Liver (tissue), 8 donors: ENCODE measurements at regions not wholly inside any gene's neighbourhood (a gene's known extent, or its start where the extent isn't known, plus 50 kb on each side); places are given as distances from the start of the nearest gene placed in this dataset.

Source experiments
- DNase-seq: peaks from one replicate; pipeline ENCODE4 v3.0.0-alpha.2; 2017; ENCODE audit warnings: low spot score
- H3K27ac ChIP-seq, 2 donors: one replicate each; pipeline ENCODE4 v1.7.0; 2013; ENCODE audit warnings: inconsistent platforms in 2 of 2, low read length in 2 of 2, control low read depth in 1 of 2, low read depth in 1 of 2, mild to moderate bottlenecking in 1 of 2
- H3K27me3 ChIP-seq, 4 donors: one replicate each; pipeline versions ENCODE4 v1.6.1 to v1.7.0; 2013; ENCODE audit warnings: low read length in 3 of 4, inconsistent platforms in 1 of 4, mild to moderate bottlenecking in 1 of 4, moderate library complexity in 1 of 4; ENCODE audit not compliant: control insufficient read depth in 4 of 4, insufficient read depth in 4 of 4
- H3K36me3 ChIP-seq, 4 donors: one replicate each; pipeline versions ENCODE4 v1.6.1 to v1.7.0; 2013; ENCODE audit warnings: low read length in 3 of 4, mild to moderate bottlenecking in 3 of 4, low read depth in 1 of 4, moderate library complexity in 1 of 4; ENCODE audit not compliant: control insufficient read depth in 4 of 4, insufficient read depth in 3 of 4
- H3K4me1 ChIP-seq, 4 donors: one replicate each; pipeline versions ENCODE4 v1.6.1 to v1.7.0; 2013; ENCODE audit warnings: low read length in 3 of 4, mild to moderate bottlenecking in 3 of 4, moderate library complexity in 1 of 4; ENCODE audit not compliant: control insufficient read depth in 4 of 4, insufficient read depth in 4 of 4
- H3K4me3 ChIP-seq, 3 donors: one replicate each; pipeline versions ENCODE4 v1.6.1 to v1.7.0; 2013; ENCODE audit warnings: low read length in 3 of 3, control low read depth in 1 of 3, low read depth in 1 of 3, mild to moderate bottlenecking in 1 of 3
- H3K9ac ChIP-seq, 2 donors: one replicate each; pipeline ENCODE4 v1.7.0; 2013; ENCODE audit warnings: low read length in 2 of 2, mild to moderate bottlenecking in 2 of 2, moderate library complexity in 2 of 2, control low read depth in 1 of 2, low read depth in 1 of 2
- H3K9me3 ChIP-seq, 4 donors: one replicate each; pipeline versions ENCODE4 v1.6.1 to v1.7.0; 2013; ENCODE audit warnings: low read length in 3 of 4; ENCODE audit not compliant: control insufficient read depth in 4 of 4
- ATF3 ChIP-seq: IDR thresholded peaks from 2 replicates; pipeline ENCODE4 v1.6.1; 2016; ENCODE audit warnings: antibody characterized with exemption
- CTCF ChIP-seq: fragments of 150-350 bp; IDR thresholded peaks from 2 replicates; pipeline ENCODE4 v1.5.1; 2017; ENCODE audit warnings: improper control_type of control experiment, low read depth, low read length; ENCODE audit not compliant: missing input control
- EGR1 ChIP-seq, 2 donors: IDR thresholded peaks; 2 replicates each; pipeline ENCODE4 v1.6.1; 2016 to 2018; ENCODE audit warnings: antibody characterized with exemption in 2 of 2, low read depth in 2 of 2
- FOXA1 ChIP-seq: IDR thresholded peaks from 2 replicates; pipeline ENCODE4 v1.6.1; 2016; ENCODE audit warnings: antibody characterized with exemption
- FOXA2 ChIP-seq: IDR thresholded peaks from 2 replicates; pipeline ENCODE4 v1.6.1; 2016; ENCODE audit warnings: antibody characterized with exemption
- GABPA ChIP-seq, 2 donors: IDR thresholded peaks in 1 of 2; conservative IDR thresholded peaks in 1 of 2; 2 replicates each; pipeline ENCODE4 v1.6.1; 2016; ENCODE audit warnings: antibody characterized with exemption in 2 of 2, mild to moderate bottlenecking in 1 of 2, moderate library complexity in 1 of 2
- HNF4A ChIP-seq, 2 donors: conservative IDR thresholded peaks; 2 replicates each; pipeline ENCODE4 v1.6.1; 2016; ENCODE audit warnings: antibody characterized with exemption in 2 of 2, mild to moderate bottlenecking in 2 of 2
- HNF4G ChIP-seq: IDR thresholded peaks from 2 replicates; pipeline ENCODE4 v1.6.1; 2016; ENCODE audit warnings: antibody characterized with exemption
- JUND ChIP-seq, 2 donors: IDR thresholded peaks; 2 replicates each; pipeline ENCODE4 v1.6.1; 2016; ENCODE audit warnings: antibody characterized with exemption in 2 of 2
- NR2F2 ChIP-seq: IDR thresholded peaks from 2 replicates; pipeline ENCODE4 v1.6.1; 2016; ENCODE audit warnings: antibody characterized with exemption
- RAD21 ChIP-seq, 2 donors: IDR thresholded peaks; 2 replicates each; pipeline ENCODE4 v1.6.1; 2016; ENCODE audit warnings: antibody characterized with exemption in 2 of 2, mild to moderate bottlenecking in 2 of 2
- REST ChIP-seq: IDR thresholded peaks from 2 replicates; pipeline ENCODE4 v1.6.1; 2016; ENCODE audit warnings: antibody characterized with exemption, mild to moderate bottlenecking
- RXRA ChIP-seq, 2 donors: IDR thresholded peaks; 2 replicates each; pipeline ENCODE4 v1.6.1; 2017 to 2018; ENCODE audit warnings: antibody characterized with exemption in 2 of 2, mild to moderate bottlenecking in 1 of 2
- SP1 ChIP-seq: IDR thresholded peaks from 2 replicates; pipeline ENCODE4 v1.6.1; 2018; ENCODE audit warnings: antibody characterized with exemption, mild to moderate bottlenecking
- TAF1 ChIP-seq: conservative IDR thresholded peaks from 2 replicates; pipeline ENCODE4 v1.6.1; 2016; ENCODE audit warnings: antibody characterized with exemption, mild to moderate bottlenecking
- YY1 ChIP-seq: IDR thresholded peaks from 2 replicates; pipeline ENCODE4 v1.6.1; 2016; ENCODE audit warnings: antibody characterized with exemption, mild to moderate bottlenecking
- WGBS: extraction: QIAGEN DNeasy Blood & Tissue Kit; methylation state at CpG from one replicate; pipeline ENCODE4 v1.1.7; 2013; 5-methylcytosine and 5-hydroxymethylcytosine counted together
- TF ChIP-seq, protein P1 (sequence below): IDR thresholded peaks from 2 replicates; pipeline ENCODE4 v1.6.1; 2016; ENCODE audit warnings: antibody characterized with exemption
- TF ChIP-seq, protein P2 (sequence below): IDR thresholded peaks from 2 replicates; pipeline ENCODE4 v1.6.1; 2016; ENCODE audit warnings: antibody characterized with exemption
- donor health status: healthy.
- donor health status: healthy.
- donor health status: healthy.
- donor health status: healthy.
- donor health status: healthy.

- Histone ChIP-seq H3K9me3 (no peaks in the 10 kb centered on the region), H3K4me3 (no peak overlapping the region), H3K27ac (no peak overlapping the region), H3K36me3 (no peaks in the 10 kb centered on the region), H3K9ac (no peak overlapping the region), H3K27me3 (no peaks in the 10 kb centered on the region), H3K4me1 (peaks cover 0 to 14% (median 6%) of the 10 kb centered on the region in 4 donors)
- DNase-seq: no peak
- no peak for TF ChIP-seq REST
- TF ChIP-seq FOXA1: no peak
- TF ChIP-seq, protein P1, sequence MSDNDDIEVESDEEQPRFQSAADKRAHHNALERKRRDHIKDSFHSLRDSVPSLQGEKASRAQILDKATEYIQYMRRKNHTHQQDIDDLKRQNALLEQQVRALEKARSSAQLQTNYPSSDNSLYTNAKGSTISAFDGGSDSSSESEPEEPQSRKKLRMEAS: no peak
- TF ChIP-seq TAF1: no peak
- TF ChIP-seq YY1: no peak
- WGBS: 98% methylated on average over 2 of the region's 2 CpGs
Observed at GRCh38 chr12:107458990-107459389, 226.6 kb upstream of the PWP1 start.

DNA sequence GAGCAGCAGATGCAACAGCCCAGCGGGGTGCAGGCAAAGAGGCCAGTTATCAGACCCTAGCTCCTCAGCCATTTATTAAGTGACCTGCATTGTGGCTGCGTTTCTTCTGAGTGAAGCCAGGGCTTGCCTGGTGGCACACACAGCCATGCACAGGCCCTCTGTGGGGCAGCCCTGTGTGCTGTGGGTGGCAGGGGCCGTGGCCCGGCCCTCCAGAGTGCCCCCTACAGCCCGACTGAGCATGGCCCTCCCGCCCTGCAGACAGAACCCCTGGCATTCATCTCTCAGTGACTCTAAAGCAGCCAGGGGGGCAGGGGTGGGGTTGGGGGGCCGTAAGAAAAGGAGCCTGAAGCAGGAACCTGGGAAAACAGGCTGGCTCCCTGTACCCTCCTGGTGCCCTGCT lies 226.0 kb upstream of the PWP1 start:
- TF ChIP-seq RAD21 (IDR thresholded peaks at IDR 0.05) (no peak), REST (no peak), HNF4A (conservative IDR thresholded peaks at IDR 0.05) (no peak), SP1 (no peak), CTCF (no peak), FOXA2 (no peak), EGR1 (IDR thresholded peaks at IDR 0.05; ENCODE audit: low read depth in 2 of 2) (no peak), JUND (IDR thresholded peaks at IDR 0.05) (no peak), FOXA1 (no peak), GABPA (IDR thresholded peaks at IDR 0.05 in 1 of 2, conservative IDR thresholded peaks at IDR 0.05 in 1 of 2) (no peak), NR2F2 (no peak), RXRA (IDR thresholded peaks at IDR 0.05) (no peak), ATF3 (no peak), HNF4G (no peak), YY1 (no peak), TAF1 (no peak)
- TF ChIP-seq, protein P2, sequence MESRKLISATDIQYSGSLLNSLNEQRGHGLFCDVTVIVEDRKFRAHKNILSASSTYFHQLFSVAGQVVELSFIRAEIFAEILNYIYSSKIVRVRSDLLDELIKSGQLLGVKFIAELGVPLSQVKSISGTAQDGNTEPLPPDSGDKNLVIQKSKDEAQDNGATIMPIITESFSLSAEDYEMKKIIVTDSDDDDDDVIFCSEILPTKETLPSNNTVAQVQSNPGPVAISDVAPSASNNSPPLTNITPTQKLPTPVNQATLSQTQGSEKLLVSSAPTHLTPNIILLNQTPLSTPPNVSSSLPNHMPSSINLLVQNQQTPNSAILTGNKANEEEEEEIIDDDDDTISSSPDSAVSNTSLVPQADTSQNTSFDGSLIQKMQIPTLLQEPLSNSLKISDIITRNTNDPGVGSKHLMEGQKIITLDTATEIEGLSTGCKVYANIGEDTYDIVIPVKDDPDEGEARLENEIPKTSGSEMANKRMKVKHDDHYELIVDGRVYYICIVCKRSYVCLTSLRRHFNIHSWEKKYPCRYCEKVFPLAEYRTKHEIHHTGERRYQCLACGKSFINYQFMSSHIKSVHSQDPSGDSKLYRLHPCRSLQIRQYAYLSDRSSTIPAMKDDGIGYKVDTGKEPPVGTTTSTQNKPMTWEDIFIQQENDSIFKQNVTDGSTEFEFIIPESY: no peak
- TF ChIP-seq, protein P1: no peak
- H3K9ac ChIP-seq: no peak overlapping the region
- H3K4me1 ChIP-seq: peaks cover 0 to 14% (median 6%) of the 10 kb centered on the region in 4 donors
- H3K36me3 ChIP-seq: no peaks in the 10 kb centered on the region
- no peak overlapping the region for H3K4me3 ChIP-seq
- H3K9me3 ChIP-seq: no peaks in the 10 kb centered on the region
- no peak overlapping the region for H3K27ac ChIP-seq
- H3K27me3 ChIP-seq: no peaks in the 10 kb centered on the region
- no peak for DNase-seq
- WGBS: 82% methylated on average over 7 of the region's 7 CpGs
